Esophagus squamous epithelium (tissue), 5 donors: ENCODE measurements at regions not wholly inside any gene's neighbourhood (a gene's known extent, or its start where the extent isn't known, plus 50 kb on each side); places are given as distances from the start of the nearest gene placed in this dataset.

Source experiments
- DNase-seq: peaks from one replicate; lab custom pipeline; 2025; lab: John Stamatoyannopoulos, UW
- H3K27ac ChIP-seq, 4 donors: fragments of 200-600 bp; sonication (generic); one replicate each; pipeline ENCODE4 v1.5.1; 2016 to 2019; ENCODE audit warnings: mild to moderate bottlenecking in 1 of 4
- H3K27me3 ChIP-seq, 4 donors: fragments of 200-600 bp; sonication (generic); 1 replicate in 3 of 4; 2 replicates in 1 of 4; pipeline versions ENCODE4 v1.5.1 to v1.6.0; 2017 to 2021; ENCODE audit warnings: antibody characterized with exemption in 1 of 4
- H3K36me3 ChIP-seq, 3 donors: fragments of 200-600 bp; sonication (generic); one replicate each; pipeline ENCODE4 v1.5.1; 2016 to 2019
- H3K4me1 ChIP-seq, 3 donors: fragments of 200-600 bp; sonication (generic); one replicate each; pipeline ENCODE4 v1.5.1; 2017 to 2019
- H3K4me3 ChIP-seq, 4 donors: fragments of 200-600 bp; sonication (generic); 1 replicate in 3 of 4; 2 replicates in 1 of 4; pipeline ENCODE4 v1.5.1; 2016 to 2019; ENCODE audit warnings: mild to moderate bottlenecking in 2 of 4, moderate library complexity in 1 of 4
- H3K9me3 ChIP-seq, 3 donors: fragments of 200-600 bp; sonication (generic); one replicate each; pipeline ENCODE4 v1.5.1; 2016 to 2019
- POLR2A ChIP-seq, 4 donors: fragments of 450-650 bp; IDR thresholded peaks; one replicate each; pipeline ENCODE4 v1.6.1; 2017; ENCODE audit warnings: antibody characterized with exemption in 4 of 4, mild to moderate bottlenecking in 4 of 4, moderate library complexity in 3 of 4
- WGBS, 2 donors: methylation state at CpG; one replicate each; pipeline ENCODE4 v1.1.5; 2018; 5-methylcytosine and 5-hydroxymethylcytosine counted together
- intact Hi-C: fragments of 100-400 bp; cut with DNase I; formaldehyde crosslinking; loops from one replicate; pipeline ENCODE4 v1.15.0; 2022
- TF ChIP-seq, protein P1 (sequence below), 6 experiments: fragments of 450-650 bp in 4 of 6; fragments of 200-600 bp in 2 of 6; sonication (generic) in 2 of 6; IDR thresholded peaks; one replicate each; pipeline ENCODE4 v1.5.1; 2016 to 2019; ENCODE audit warnings: antibody characterized with exemption in 6 of 6, mild to moderate bottlenecking in 4 of 6, moderate library complexity in 4 of 6
- donor health status: DM: yes; HTN: yes; CAD: no.

DNA sequence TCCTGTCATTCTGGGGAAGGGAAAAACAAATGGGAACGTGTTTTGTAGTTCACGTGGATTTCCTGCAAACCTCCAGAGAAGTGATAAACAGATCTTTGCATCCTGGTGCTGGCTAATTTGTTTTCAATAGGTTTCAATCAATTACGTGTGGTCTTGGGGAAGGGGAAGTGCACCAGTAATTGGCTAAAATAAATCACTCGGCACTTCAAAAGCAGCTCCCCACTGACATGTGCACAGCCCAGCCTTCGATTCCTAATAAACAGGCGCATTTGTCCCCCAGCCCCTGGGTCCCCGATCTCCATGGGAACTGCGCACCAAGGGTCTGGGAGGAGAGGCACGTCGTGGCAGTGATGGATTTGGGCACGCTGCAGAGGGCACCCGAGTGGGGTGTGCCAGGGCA, 112.9 kb upstream of the GSE1 start:
- intact Hi-C loops = no loop called here
- Histone ChIP-seq H3K4me3 (no peak overlapping the region), H3K4me1 (no peaks in the 10 kb centered on the region), H3K36me3 (no peaks in the 10 kb centered on the region), H3K27me3 (no peaks in the 10 kb centered on the region), H3K27ac (no peak overlapping the region), H3K9me3 (no peaks in the 10 kb centered on the region)
- TF ChIP-seq, protein P1, sequence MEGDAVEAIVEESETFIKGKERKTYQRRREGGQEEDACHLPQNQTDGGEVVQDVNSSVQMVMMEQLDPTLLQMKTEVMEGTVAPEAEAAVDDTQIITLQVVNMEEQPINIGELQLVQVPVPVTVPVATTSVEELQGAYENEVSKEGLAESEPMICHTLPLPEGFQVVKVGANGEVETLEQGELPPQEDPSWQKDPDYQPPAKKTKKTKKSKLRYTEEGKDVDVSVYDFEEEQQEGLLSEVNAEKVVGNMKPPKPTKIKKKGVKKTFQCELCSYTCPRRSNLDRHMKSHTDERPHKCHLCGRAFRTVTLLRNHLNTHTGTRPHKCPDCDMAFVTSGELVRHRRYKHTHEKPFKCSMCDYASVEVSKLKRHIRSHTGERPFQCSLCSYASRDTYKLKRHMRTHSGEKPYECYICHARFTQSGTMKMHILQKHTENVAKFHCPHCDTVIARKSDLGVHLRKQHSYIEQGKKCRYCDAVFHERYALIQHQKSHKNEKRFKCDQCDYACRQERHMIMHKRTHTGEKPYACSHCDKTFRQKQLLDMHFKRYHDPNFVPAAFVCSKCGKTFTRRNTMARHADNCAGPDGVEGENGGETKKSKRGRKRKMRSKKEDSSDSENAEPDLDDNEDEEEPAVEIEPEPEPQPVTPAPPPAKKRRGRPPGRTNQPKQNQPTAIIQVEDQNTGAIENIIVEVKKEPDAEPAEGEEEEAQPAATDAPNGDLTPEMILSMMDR (IDR thresholded peaks at IDR 0.05) = no peak
- no peak for TF ChIP-seq POLR2A (IDR thresholded peaks at IDR 0.05)
- 73 to 93% methylated on average over 7 to 8 of the region's 12 CpGs for WGBS, 2 donors
- no peak for DNase-seq

DNA sequence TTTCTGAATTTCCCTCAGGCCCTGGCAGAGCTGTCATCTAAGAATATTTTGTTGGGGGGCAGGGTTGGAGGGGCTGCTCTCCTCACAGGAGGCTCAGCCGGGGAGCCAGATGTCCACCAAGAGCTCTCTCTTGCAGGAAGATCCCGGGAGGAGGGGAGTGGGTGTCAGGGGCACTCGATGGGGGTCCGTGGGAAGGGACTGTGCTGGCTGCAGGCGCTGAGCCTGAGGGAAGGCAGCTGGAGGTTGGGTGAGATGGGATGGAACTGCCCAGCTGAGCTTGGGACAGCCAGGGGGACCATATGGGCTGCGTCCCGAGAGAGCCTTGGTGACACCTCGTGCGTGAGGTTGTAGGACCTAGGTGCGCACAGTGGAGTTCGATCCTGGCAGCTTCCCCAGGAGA, 111.2 kb upstream of the GSE1 start:
- no peak for DNase-seq
- H3K27me3 ChIP-seq = no peaks in the 10 kb centered on the region
- H3K4me1 ChIP-seq = peaks cover 0 to 2% (median 0%) of the 10 kb centered on the region in 3 donors
- no peaks in the 10 kb centered on the region for H3K36me3 ChIP-seq
- no peak for TF ChIP-seq POLR2A (IDR thresholded peaks at IDR 0.05)
- TF ChIP-seq, protein P1 (IDR thresholded peaks at IDR 0.05) = no peak
- H3K9me3 ChIP-seq = no peaks in the 10 kb centered on the region
- H3K27ac ChIP-seq = no peak overlapping the region
- H3K4me3 ChIP-seq = no peak overlapping the region
- WGBS, 2 donors = 80 to 81% methylated on average over 2 to 5 of the region's 11 CpGs
- intact Hi-C loops = no loop called here

DNA sequence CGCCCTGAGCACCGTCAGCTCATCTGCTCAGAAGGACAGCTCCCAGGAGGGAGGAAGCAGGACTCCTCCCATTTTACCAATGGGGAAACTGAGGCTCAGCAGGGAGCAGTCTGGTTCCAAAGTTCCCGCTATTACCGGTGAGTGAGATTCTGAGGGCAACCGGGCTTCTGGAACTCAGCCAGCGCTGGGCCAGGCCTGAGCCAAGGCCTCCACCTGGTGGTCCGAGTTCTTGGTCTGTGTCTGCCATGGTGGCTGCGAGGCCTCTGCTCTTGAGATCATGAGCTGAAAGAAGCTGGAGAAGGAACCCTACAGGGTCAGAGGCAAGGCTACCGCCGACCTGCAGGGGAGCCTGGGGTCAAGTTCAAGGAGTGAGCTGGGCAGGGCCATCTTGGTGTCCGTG, 110.8 kb upstream of the GSE1 start:
- Histone ChIP-seq H3K36me3 (no peaks in the 10 kb centered on the region), H3K27me3 (no peaks in the 10 kb centered on the region), H3K9me3 (no peaks in the 10 kb centered on the region), H3K27ac (no peak overlapping the region), H3K4me3 (no peak overlapping the region), H3K4me1 (peaks cover 0 to 6% (median 0%) of the 10 kb centered on the region in 3 donors)
- TF ChIP-seq POLR2A (IDR thresholded peaks at IDR 0.05) = no peak
- TF ChIP-seq, protein P1 (IDR thresholded peaks at IDR 0.05) = no peak
- 92% methylated on average over 2 of the region's 11 CpGs; no CpG with 5 or more reads in 1 of the 2 donors for WGBS, 2 donors
- intact Hi-C loops = no loop called here
- no peak for DNase-seq

DNA sequence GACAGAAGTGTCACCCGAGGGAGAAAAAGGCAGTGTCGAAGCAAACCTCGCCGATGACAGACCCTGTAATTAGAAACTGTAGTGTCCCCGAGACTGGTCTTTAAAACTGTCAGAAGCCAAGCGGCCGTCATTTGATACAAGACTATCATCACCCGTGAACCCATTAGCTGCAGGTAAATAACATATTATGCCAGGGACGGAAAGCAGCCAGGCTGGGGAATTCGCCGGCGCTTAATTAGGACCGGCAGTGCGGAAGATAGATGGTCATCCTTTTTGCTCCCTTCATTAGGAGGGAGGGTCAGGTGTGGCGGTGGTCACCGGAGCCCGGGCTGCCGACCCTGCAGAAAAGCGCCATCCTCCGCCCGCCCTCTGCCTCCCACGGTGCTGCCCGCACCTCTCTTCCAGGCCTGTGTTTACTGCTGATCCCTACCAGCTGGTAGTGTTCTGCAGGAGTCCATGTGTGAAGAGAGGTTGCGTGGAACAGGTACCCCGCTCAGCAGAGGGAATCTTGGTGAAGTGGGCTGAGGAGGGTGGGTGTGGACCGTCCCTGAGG, 109.4 kb upstream of the GSE1 start:
- 82 to 89% methylated on average over 11 to 18 of the region's 26 CpGs for WGBS, 2 donors
- intact Hi-C loops = no loop called here
- Histone ChIP-seq H3K27me3 (no peaks in the 10 kb centered on the region), H3K27ac (no peak overlapping the region), H3K4me3 (no peak overlapping the region), H3K4me1 (peaks cover 0 to 9% (median 0%) of the 10 kb centered on the region in 3 donors), H3K36me3 (no peaks in the 10 kb centered on the region), H3K9me3 (no peaks in the 10 kb centered on the region)
- no peak for DNase-seq
- TF ChIP-seq, protein P1 (IDR thresholded peaks at IDR 0.05) = no peak
- TF ChIP-seq POLR2A (IDR thresholded peaks at IDR 0.05) = no peak

DNA sequence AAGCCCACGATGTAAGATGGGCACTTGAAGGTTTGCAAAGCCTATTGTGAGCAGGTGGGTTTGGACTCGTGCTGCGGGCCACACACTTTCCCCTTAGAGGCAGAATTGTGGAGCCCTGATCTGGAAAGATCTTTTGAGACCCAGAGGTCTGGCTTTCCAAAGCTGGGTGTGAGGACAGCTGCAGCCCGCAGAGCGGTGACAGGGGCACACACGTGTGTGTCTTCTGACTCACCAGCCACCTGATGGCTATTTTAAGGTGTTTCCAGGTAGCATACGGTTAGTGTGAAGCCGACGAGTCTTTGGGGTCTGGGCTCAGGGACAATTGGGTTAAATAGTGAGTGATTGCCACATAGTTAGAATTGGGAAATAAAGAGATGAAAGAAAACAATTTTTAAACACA, 108.9 kb upstream of the GSE1 start:
- Histone ChIP-seq H3K9me3 (no peaks in the 10 kb centered on the region), H3K27ac (no peak overlapping the region), H3K36me3 (no peaks in the 10 kb centered on the region), H3K4me3 (no peak overlapping the region), H3K4me1 (peaks cover 0 to 9% (median 0%) of the 10 kb centered on the region in 3 donors), H3K27me3 (no peaks in the 10 kb centered on the region)
- DNase-seq = no peak
- TF ChIP-seq POLR2A (IDR thresholded peaks at IDR 0.05) = no peak
- TF ChIP-seq, protein P1 (IDR thresholded peaks at IDR 0.05) = no peak
- 71 to 74% methylated on average over 6 to 7 of the region's 9 CpGs for WGBS, 2 donors
- intact Hi-C loops = no loop called here
